ENCODE measurements at regions not wholly inside any gene's neighbourhood (a gene's known extent, or its start where the extent isn't known, plus 50 kb on each side); places are given as distances from the start of the nearest gene placed in this dataset.
"Not testable (repeated sequence)": the region's sequence is repeated elsewhere in the genome, so short reads cannot be mapped to it uniquely, and the experiment has no call there.

- TF ChIP-seq, protein P1, sequence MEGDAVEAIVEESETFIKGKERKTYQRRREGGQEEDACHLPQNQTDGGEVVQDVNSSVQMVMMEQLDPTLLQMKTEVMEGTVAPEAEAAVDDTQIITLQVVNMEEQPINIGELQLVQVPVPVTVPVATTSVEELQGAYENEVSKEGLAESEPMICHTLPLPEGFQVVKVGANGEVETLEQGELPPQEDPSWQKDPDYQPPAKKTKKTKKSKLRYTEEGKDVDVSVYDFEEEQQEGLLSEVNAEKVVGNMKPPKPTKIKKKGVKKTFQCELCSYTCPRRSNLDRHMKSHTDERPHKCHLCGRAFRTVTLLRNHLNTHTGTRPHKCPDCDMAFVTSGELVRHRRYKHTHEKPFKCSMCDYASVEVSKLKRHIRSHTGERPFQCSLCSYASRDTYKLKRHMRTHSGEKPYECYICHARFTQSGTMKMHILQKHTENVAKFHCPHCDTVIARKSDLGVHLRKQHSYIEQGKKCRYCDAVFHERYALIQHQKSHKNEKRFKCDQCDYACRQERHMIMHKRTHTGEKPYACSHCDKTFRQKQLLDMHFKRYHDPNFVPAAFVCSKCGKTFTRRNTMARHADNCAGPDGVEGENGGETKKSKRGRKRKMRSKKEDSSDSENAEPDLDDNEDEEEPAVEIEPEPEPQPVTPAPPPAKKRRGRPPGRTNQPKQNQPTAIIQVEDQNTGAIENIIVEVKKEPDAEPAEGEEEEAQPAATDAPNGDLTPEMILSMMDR (IDR thresholded peaks at IDR 0.05; ENCODE audit: low read depth, low read length) = no peak
- no peak overlapping the region for H3K4me3 ChIP-seq (ENCODE audit: low read depth, low read length)
These were observed 624.7 kb upstream of the ACO1 start for GRCh38 chr9:31759703-31760102.

- not testable (repeated sequence) for H3K4me3 ChIP-seq (ENCODE audit: low read depth, low read length)
These were observed 610.4 kb upstream of the ACO1 start for GRCh38 chr9:31774021-31774420.

DNA sequence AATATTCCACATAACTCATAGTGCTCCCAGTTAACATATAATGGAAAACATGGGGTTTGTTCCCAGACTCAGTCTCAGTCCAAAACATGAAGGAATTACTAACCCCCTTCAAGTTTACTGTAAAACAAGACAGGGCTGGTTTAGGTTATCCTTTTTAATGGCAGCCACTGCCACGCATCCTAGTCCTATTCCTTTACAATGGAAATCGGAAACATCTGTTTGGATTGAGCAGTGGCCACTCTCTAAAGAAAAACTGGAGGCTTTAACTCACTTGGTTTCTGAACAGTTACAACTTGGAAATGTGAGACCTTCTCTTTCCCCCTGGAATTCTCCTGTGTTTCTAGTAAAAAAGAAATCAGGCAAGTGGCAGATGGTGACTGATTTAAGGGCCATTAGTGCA is 609.9 kb upstream of the ACO1 start:
- TF ChIP-seq, protein P1 (IDR thresholded peaks at IDR 0.05; ENCODE audit: low read depth, low read length) = no peak
- no peak overlapping the region for H3K4me3 ChIP-seq (ENCODE audit: low read depth, low read length)

- H3K4me3 ChIP-seq (ENCODE audit: low read depth, low read length) = no peak overlapping the region
- TF ChIP-seq, protein P1 (IDR thresholded peaks at IDR 0.05; ENCODE audit: low read depth, low read length) = no peak
These were observed 608.0 kb upstream of the ACO1 start for GRCh38 chr9:31776471-31776870.

- no peak overlapping the region for H3K4me3 ChIP-seq (ENCODE audit: low read depth, low read length)
- TF ChIP-seq, protein P1 (IDR thresholded peaks at IDR 0.05; ENCODE audit: low read depth, low read length) = no peak
These were observed 601.0 kb upstream of the ACO1 start for GRCh38 chr9:31783491-31783890.

- no peak overlapping the region for H3K4me3 ChIP-seq (ENCODE audit: low read depth, low read length)
- TF ChIP-seq, protein P1 (IDR thresholded peaks at IDR 0.05; ENCODE audit: low read depth, low read length) = no peak
These were observed 593.7 kb upstream of the ACO1 start for GRCh38 chr9:31790720-31791119.

GRCh38 chr9:31799953-31800609 is 584.4 kb upstream of the ACO1 start:
- H3K4me3 ChIP-seq (ENCODE audit: low read depth, low read length) = no peak overlapping the region
- TF ChIP-seq, protein P1 (IDR thresholded peaks at IDR 0.05; ENCODE audit: low read depth, low read length) = no peak

All from WI38 (cell line).